H9 (cell line): ENCODE measurements at regions not wholly inside any gene's neighbourhood (a gene's known extent, or its start where the extent isn't known, plus 50 kb on each side); places are given as distances from the start of the nearest gene placed in this dataset.

Experiments used
- DNase-seq: peaks from one replicate; pipeline ENCODE4 v3.0.0-alpha.2; 2017
- H2AFZ ChIP-seq: one replicate; pipeline ENCODE4 v1.6.1; 2013; ENCODE audit warnings: mild to moderate bottlenecking, low read length, control low read depth, moderate library complexity
- H2AK5ac ChIP-seq: 2 replicates; pipeline ENCODE4 v1.6.1; 2013; ENCODE audit warnings: low read length, control low read depth, mixed read lengths; ENCODE audit not compliant: insufficient read length
- H2BK120ac ChIP-seq: one replicate; pipeline ENCODE4 v1.6.1; 2013; ENCODE audit warnings: low read depth, mild to moderate bottlenecking, low read length, control low read depth, inconsistent platforms; ENCODE audit not compliant: poor library complexity, severe bottlenecking
- H2BK12ac ChIP-seq: 2 replicates; pipeline ENCODE4 v1.6.1; 2013; ENCODE audit warnings: low read length, control low read depth, mixed read lengths, low read depth; ENCODE audit not compliant: insufficient read length
- H2BK15ac ChIP-seq: 2 replicates; pipeline ENCODE4 v1.6.1; 2013; ENCODE audit warnings: low read depth, low read length, control low read depth
- H2BK20ac ChIP-seq: one replicate; pipeline ENCODE4 v1.6.1; 2013; ENCODE audit warnings: low read depth, mild to moderate bottlenecking, low read length, control low read depth, inconsistent platforms; ENCODE audit not compliant: poor library complexity, severe bottlenecking
- H2BK5ac ChIP-seq: 2 replicates; pipeline ENCODE4 v1.6.1; 2013; ENCODE audit warnings: low read length, control low read depth, mixed read lengths; ENCODE audit not compliant: insufficient read length
- H3K14ac ChIP-seq: 2 replicates; pipeline ENCODE4 v1.6.1; 2013; ENCODE audit warnings: low read length, control low read depth; ENCODE audit not compliant: insufficient read depth
- H3K18ac ChIP-seq: 2 replicates; pipeline ENCODE4 v1.6.1; 2013; ENCODE audit warnings: low read depth, mild to moderate bottlenecking, mixed read lengths, low read length, control low read depth; ENCODE audit not compliant: insufficient read length
- H3K23ac ChIP-seq: 2 replicates; pipeline ENCODE4 v1.6.1; 2013; ENCODE audit warnings: low read length, control low read depth, mixed read lengths, low read depth; ENCODE audit not compliant: insufficient read length
- H3K23me2 ChIP-seq: 2 replicates; pipeline ENCODE4 v1.6.1; 2013; ENCODE audit warnings: low read depth, mild to moderate bottlenecking, mixed read lengths, low read length, control low read depth; ENCODE audit not compliant: insufficient read length, poor library complexity, severe bottlenecking
- H3K27ac ChIP-seq: 2 replicates; pipeline ENCODE4 v1.5.1; 2013; ENCODE audit warnings: low read length, control low read depth, mixed read lengths, low read depth; ENCODE audit not compliant: insufficient read length
- H3K27me3 ChIP-seq: 2 replicates; pipeline ENCODE4 v1.6.1; 2013; ENCODE audit warnings: low read length, control low read depth, inconsistent platforms; ENCODE audit not compliant: insufficient read depth
- H3K4ac ChIP-seq: 2 replicates; pipeline ENCODE4 v1.6.1; 2013; ENCODE audit warnings: low read depth, mild to moderate bottlenecking, control low read depth, inconsistent platforms, low read length, moderate library complexity
- H3K4me1 ChIP-seq: 2 replicates; pipeline ENCODE4 v1.6.1; 2013; ENCODE audit warnings: low read length, control low read depth, inconsistent platforms; ENCODE audit not compliant: insufficient read depth
- H3K4me2 ChIP-seq: 2 replicates; pipeline ENCODE4 v1.6.1; 2013; ENCODE audit warnings: low read length, control low read depth, mixed read lengths; ENCODE audit not compliant: insufficient read length, insufficient read depth
- H3K56ac ChIP-seq: 2 replicates; pipeline ENCODE4 v1.6.1; 2013; ENCODE audit warnings: low read depth, mild to moderate bottlenecking, mixed read lengths, low read length, control low read depth; ENCODE audit not compliant: insufficient read length
- H3K79me1 ChIP-seq: 2 replicates; pipeline ENCODE4 v1.6.1; 2013; ENCODE audit warnings: low read depth, mild to moderate bottlenecking, moderate library complexity, low read length, control low read depth, inconsistent platforms; ENCODE audit not compliant: insufficient read depth, poor library complexity, severe bottlenecking
- H3K79me2 ChIP-seq: 2 replicates; pipeline ENCODE4 v1.6.1; 2013; ENCODE audit warnings: low read length, control low read depth, inconsistent platforms; ENCODE audit not compliant: insufficient read depth
- H3K9ac ChIP-seq: 2 replicates; pipeline ENCODE4 v1.6.1; 2013; ENCODE audit warnings: low read length, control low read depth, mixed read lengths; ENCODE audit not compliant: insufficient read length; ENCODE audit errors: extremely low read depth
- H3K9me3 ChIP-seq: one replicate; pipeline ENCODE4 v1.6.1; 2013; ENCODE audit warnings: low read depth, low read length, inconsistent platforms; ENCODE audit not compliant: control insufficient read depth
- H3T11ph ChIP-seq: one replicate; pipeline ENCODE4 v1.6.1; 2013; ENCODE audit warnings: mild to moderate bottlenecking, low read length, control low read depth, inconsistent platforms
- H4K20me1 ChIP-seq: one replicate; pipeline ENCODE4 v1.6.1; 2013; ENCODE audit not compliant: control insufficient read depth, insufficient read length, insufficient read depth
- H4K5ac ChIP-seq: 2 replicates; pipeline ENCODE4 v1.6.1; 2013; ENCODE audit warnings: low read depth, mild to moderate bottlenecking, mixed read lengths, low read length, control low read depth; ENCODE audit not compliant: insufficient read length
- H4K8ac ChIP-seq: replicated peaks from 2 replicates; pipeline ENCODE4 v1.6.1; 2013; ENCODE audit warnings: low read length, control low read depth, mixed read lengths, low read depth; ENCODE audit not compliant: insufficient read length
- H4K91ac ChIP-seq: 2 replicates; pipeline ENCODE4 v1.6.1; 2013; ENCODE audit warnings: low read depth, mild to moderate bottlenecking, moderate library complexity, mixed read lengths, low read length, control low read depth; ENCODE audit not compliant: insufficient read length
- H3K27ac Mint-ChIP-seq, 3 experiments: 2 replicates in 2 of 3; 3 replicates in 1 of 3; pipeline ENCODE4 v1.8.0; 2020 to 2021; ENCODE audit warnings: mixed read lengths in 3 of 3, mild to moderate bottlenecking in 1 of 3, moderate library complexity in 1 of 3
- H3K27me3 Mint-ChIP-seq: 2 replicates; pipeline ENCODE4 v1.8.0; 2021; ENCODE audit warnings: low read depth, mild to moderate bottlenecking, moderate library complexity, mixed read lengths
- H3K36me3 Mint-ChIP-seq, 3 experiments: 2 replicates in 2 of 3; 3 replicates in 1 of 3; pipeline ENCODE4 v1.8.0; 2020 to 2021; ENCODE audit warnings: low read depth in 3 of 3, mixed read lengths in 3 of 3; ENCODE audit not compliant: insufficient read depth in 1 of 3
- H3K4me1 Mint-ChIP-seq, 2 experiments: 2 replicates each; pipeline ENCODE4 v1.8.0; 2020; ENCODE audit warnings: mixed read lengths in 2 of 2
- H3K4me3 Mint-ChIP-seq, 2 experiments: 2 replicates in 1 of 2; 3 replicates in 1 of 2; pipeline ENCODE4 v1.8.0; 2020 to 2021; ENCODE audit warnings: mild to moderate bottlenecking in 2 of 2, mixed read lengths in 2 of 2, moderate library complexity in 1 of 2
- H3K9me3 Mint-ChIP-seq, 2 experiments: 2 replicates in 1 of 2; 3 replicates in 1 of 2; pipeline ENCODE4 v1.8.0; 2020; ENCODE audit warnings: mild to moderate bottlenecking in 2 of 2, mixed read lengths in 2 of 2, moderate library complexity in 1 of 2
- WGBS: extraction: QIAGEN DNeasy Blood & Tissue Kit; methylation state at CpG from one replicate; pipeline ENCODE4 v1.1.7; 2013; ENCODE audit warnings: missing lambda C conversion rate, low lambda C conversion rate, mixed read lengths; ENCODE audit not compliant: insufficient read length; ENCODE audit errors: extremely low coverage; 5-methylcytosine and 5-hydroxymethylcytosine counted together
- TF ChIP-seq, protein P1 (sequence below): fragments of 200-600 bp; sonication (generic); conservative IDR thresholded peaks from 3 replicates; pipeline ENCODE4 v1.8.0; 2021; ENCODE audit warnings: antibody characterized with exemption, mild to moderate bottlenecking

DNA sequence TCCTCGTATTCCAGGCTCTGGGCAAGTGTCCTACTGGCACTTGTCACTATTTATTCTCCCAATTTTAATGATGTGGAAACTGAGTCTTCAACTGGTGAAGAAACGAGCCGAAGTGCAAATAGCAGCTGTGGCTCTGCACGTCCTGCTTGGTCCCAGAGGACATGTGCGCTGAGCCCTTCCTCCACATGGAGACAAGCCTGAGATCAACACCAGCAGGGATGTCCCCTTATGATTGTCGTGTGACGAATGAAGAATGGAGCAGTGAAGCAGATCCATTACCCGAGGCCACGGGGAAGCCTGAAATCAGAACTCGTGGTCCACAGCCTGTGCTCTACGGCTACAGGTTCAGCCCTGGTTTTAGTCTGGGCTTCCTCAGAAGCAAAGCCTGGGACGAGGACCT, 61.0 kb downstream of the FOXL1 start:
- Histone ChIP-seq H4K5ac (no peak overlapping the region), H3K14ac (no peak overlapping the region), H3K79me2 (no peaks in the 10 kb centered on the region), H3K4ac (no peak overlapping the region), H4K20me1 (peaks cover 2% of the 10 kb centered on the region), H4K91ac (no peak overlapping the region), H3K9ac (no peak overlapping the region), H2BK120ac (no peak overlapping the region), H2BK12ac (no peak overlapping the region), H3K27me3 (no peaks in the 10 kb centered on the region), H3K4me2 (no peak overlapping the region), H2AFZ (no peak overlapping the region), H2BK15ac (no peak overlapping the region), H3K27ac (no peak overlapping the region), H3T11ph (no peak overlapping the region), H3K9me3 (no peaks in the 10 kb centered on the region), H3K18ac (no peak overlapping the region), H3K23ac (no peak overlapping the region), H2BK20ac (no peak overlapping the region), H3K56ac (no peak overlapping the region), H3K4me1 (no peaks in the 10 kb centered on the region), H3K23me2 (no peaks in the 10 kb centered on the region), H3K79me1 (no peaks in the 10 kb centered on the region), H2AK5ac (no peak overlapping the region), H4K8ac (no peak overlapping the region), H2BK5ac (no peak overlapping the region)
- Mint-ChIP-seq H3K4me1 (peaks cover 9 to 13% of the 10 kb centered on the region in 2 experiments), H3K27me3 (peaks cover 16% of the 10 kb centered on the region), H3K4me3 (no peak overlapping the region), H3K36me3 (no peaks in the 10 kb centered on the region), H3K9me3 (peaks cover 2% of the 10 kb centered on the region in 2 experiments; a peak in 3 of 5 replicates), H3K27ac (no peak overlapping the region)
- DNase-seq: no peak
- TF ChIP-seq, protein P1, sequence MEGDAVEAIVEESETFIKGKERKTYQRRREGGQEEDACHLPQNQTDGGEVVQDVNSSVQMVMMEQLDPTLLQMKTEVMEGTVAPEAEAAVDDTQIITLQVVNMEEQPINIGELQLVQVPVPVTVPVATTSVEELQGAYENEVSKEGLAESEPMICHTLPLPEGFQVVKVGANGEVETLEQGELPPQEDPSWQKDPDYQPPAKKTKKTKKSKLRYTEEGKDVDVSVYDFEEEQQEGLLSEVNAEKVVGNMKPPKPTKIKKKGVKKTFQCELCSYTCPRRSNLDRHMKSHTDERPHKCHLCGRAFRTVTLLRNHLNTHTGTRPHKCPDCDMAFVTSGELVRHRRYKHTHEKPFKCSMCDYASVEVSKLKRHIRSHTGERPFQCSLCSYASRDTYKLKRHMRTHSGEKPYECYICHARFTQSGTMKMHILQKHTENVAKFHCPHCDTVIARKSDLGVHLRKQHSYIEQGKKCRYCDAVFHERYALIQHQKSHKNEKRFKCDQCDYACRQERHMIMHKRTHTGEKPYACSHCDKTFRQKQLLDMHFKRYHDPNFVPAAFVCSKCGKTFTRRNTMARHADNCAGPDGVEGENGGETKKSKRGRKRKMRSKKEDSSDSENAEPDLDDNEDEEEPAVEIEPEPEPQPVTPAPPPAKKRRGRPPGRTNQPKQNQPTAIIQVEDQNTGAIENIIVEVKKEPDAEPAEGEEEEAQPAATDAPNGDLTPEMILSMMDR: no peak
- WGBS: no CpG with 5 or more reads among the region's 12 CpGs
